Upper lobe of left lung (tissue), 6 donors: ENCODE measurements at regions not wholly inside any gene's neighbourhood (a gene's known extent, or its start where the extent isn't known, plus 50 kb on each side); places are given as distances from the start of the nearest gene placed in this dataset.
"Not testable (repeated sequence)": the region's sequence is repeated elsewhere in the genome, so short reads cannot be mapped to it uniquely, and the experiment has no call there.

Experiments
- ATAC-seq, 2 donors: fragments of 200-7000 bp; cut with Tn5 transposase; one replicate each; pipeline ENCODE4 v1.9.1; 2022; ENCODE audit warnings: mild to moderate bottlenecking in 2 of 2, moderate library complexity in 2 of 2; ENCODE audit not compliant: low FRiP score in 2 of 2
- DNase-seq, 2 donors: peaks; one replicate each; pipeline ENCODE4 v3.0.0-alpha.2; 2019 to 2020
- H3K27ac ChIP-seq, 4 donors: fragments of 200-600 bp; sonication (generic); one replicate each; pipeline ENCODE4 v1.5.1; 2016 to 2019
- H3K27me3 ChIP-seq, 4 donors: fragments of 200-600 bp; sonication (generic); one replicate each; pipeline ENCODE4 v1.5.1; 2017 to 2019
- H3K36me3 ChIP-seq, 4 donors: fragments of 200-600 bp; sonication (generic); one replicate each; pipeline ENCODE4 v1.5.1; 2016 to 2019
- H3K4me1 ChIP-seq, 4 donors: fragments of 200-600 bp; sonication (generic); one replicate each; pipeline ENCODE4 v1.5.1; 2018 to 2019
- H3K4me3 ChIP-seq, 4 donors: fragments of 200-600 bp; sonication (generic); one replicate each; pipeline ENCODE4 v1.5.1; 2017 to 2019; ENCODE audit warnings: mild to moderate bottlenecking in 2 of 4, moderate library complexity in 1 of 4
- H3K9me3 ChIP-seq, 4 donors: fragments of 200-600 bp; sonication (generic); one replicate each; pipeline ENCODE4 v1.5.1; 2018 to 2019
- EP300 ChIP-seq, 4 donors: sonication (generic); formaldehyde crosslinking; IDR thresholded peaks; one replicate each; pipeline ENCODE4 v1.5.1; 2017; ENCODE audit warnings: antibody characterized with exemption in 4 of 4, control low read depth in 2 of 4
- POLR2A ChIP-seq, 4 donors: fragments of 450-650 bp; IDR thresholded peaks; one replicate each; pipeline ENCODE4 v1.5.1; 2016 to 2017; ENCODE audit warnings: antibody characterized with exemption in 4 of 4, mild to moderate bottlenecking in 2 of 4
- POLR2AphosphoS5 ChIP-seq, 2 donors: sonication (generic); formaldehyde crosslinking; IDR thresholded peaks; one replicate each; pipeline ENCODE4 v1.5.1; 2017; ENCODE audit warnings: antibody characterized with exemption in 2 of 2
- whole genome bisulfite sequencing, 2 donors: methylation state at CpG; one replicate each; pipeline ENCODE4 v1.1.5; 2017 to 2018; 5-methylcytosine and 5-hydroxymethylcytosine counted together
- TF ChIP-seq, protein P1 (sequence below), 6 experiments: fragments of 450-650 bp in 4 of 6; fragments of 200-600 bp in 2 of 6; sonication (generic) in 2 of 6; IDR thresholded peaks; one replicate each; pipeline ENCODE4 v1.5.1; 2016 to 2019; ENCODE audit warnings: antibody characterized with exemption in 6 of 6
- donor health status: DM: no; HTN: no; CAD: no; lungs with moderate emphysema.
- donor health status: DM: no; HTN: yes; CAD: no; lungs with severe emphysema.

DNA sequence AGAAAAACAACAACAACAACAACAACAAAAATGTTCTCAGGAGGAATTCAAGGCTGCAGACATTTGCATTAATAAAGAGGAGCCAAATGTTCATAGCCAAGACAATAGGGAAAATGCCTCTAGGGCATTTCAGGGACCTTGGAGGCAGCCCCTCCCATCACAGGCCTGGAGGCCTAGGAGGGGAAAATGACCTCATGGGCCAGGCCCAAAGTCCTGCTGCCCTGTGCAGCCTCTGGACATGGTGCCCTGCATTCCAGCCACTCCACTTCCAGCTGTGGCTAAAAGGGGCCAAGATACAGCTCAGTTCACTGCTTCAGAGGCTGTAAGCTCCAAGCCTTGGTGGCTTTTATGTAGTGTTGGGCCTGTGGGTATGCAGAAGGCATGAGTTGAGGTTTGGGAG is 314.5 kb downstream of the CYRIA start:
- H3K36me3 ChIP-seq: no peaks in the 10 kb centered on the region
- peaks cover 0 to 8% (median 3%) of the 10 kb centered on the region in 4 donors for H3K9me3 ChIP-seq
- no peak for DNase-seq
- H3K4me3 ChIP-seq: no peak overlapping the region
- ATAC-seq: no peak
- no peaks in the 10 kb centered on the region for H3K4me1 ChIP-seq
- no peak overlapping the region for H3K27ac ChIP-seq
- H3K27me3 ChIP-seq: no peaks in the 10 kb centered on the region
- TF ChIP-seq POLR2AphosphoS5 (IDR thresholded peaks at IDR 0.05): no peak
- TF ChIP-seq, protein P1, sequence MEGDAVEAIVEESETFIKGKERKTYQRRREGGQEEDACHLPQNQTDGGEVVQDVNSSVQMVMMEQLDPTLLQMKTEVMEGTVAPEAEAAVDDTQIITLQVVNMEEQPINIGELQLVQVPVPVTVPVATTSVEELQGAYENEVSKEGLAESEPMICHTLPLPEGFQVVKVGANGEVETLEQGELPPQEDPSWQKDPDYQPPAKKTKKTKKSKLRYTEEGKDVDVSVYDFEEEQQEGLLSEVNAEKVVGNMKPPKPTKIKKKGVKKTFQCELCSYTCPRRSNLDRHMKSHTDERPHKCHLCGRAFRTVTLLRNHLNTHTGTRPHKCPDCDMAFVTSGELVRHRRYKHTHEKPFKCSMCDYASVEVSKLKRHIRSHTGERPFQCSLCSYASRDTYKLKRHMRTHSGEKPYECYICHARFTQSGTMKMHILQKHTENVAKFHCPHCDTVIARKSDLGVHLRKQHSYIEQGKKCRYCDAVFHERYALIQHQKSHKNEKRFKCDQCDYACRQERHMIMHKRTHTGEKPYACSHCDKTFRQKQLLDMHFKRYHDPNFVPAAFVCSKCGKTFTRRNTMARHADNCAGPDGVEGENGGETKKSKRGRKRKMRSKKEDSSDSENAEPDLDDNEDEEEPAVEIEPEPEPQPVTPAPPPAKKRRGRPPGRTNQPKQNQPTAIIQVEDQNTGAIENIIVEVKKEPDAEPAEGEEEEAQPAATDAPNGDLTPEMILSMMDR (IDR thresholded peaks at IDR 0.05): no peak
- no peak for TF ChIP-seq EP300 (IDR thresholded peaks at IDR 0.05)
- TF ChIP-seq POLR2A (IDR thresholded peaks at IDR 0.05): no peak

GRCh38 chr2:16350211-16350610 is 315.4 kb downstream of the CYRIA start:
- H3K27ac ChIP-seq: no peak overlapping the region
- WGBS, 2 donors: 64 to 69% methylated on average over 3 of the region's 3 CpGs
- no peaks in the 10 kb centered on the region for H3K27me3 ChIP-seq
- H3K9me3 ChIP-seq: peaks cover 0 to 8% (median 3%) of the 10 kb centered on the region in 4 donors
- TF ChIP-seq POLR2A (IDR thresholded peaks at IDR 0.05): no peak
- TF ChIP-seq, protein P1 (IDR thresholded peaks at IDR 0.05): no peak
- TF ChIP-seq POLR2AphosphoS5 (IDR thresholded peaks at IDR 0.05): no peak
- no peak for TF ChIP-seq EP300 (IDR thresholded peaks at IDR 0.05)
- ATAC-seq (no peak), DNase-seq (no peak)
- no peaks in the 10 kb centered on the region for H3K4me1 ChIP-seq
- no peak overlapping the region for H3K4me3 ChIP-seq
- no peaks in the 10 kb centered on the region for H3K36me3 ChIP-seq

DNA sequence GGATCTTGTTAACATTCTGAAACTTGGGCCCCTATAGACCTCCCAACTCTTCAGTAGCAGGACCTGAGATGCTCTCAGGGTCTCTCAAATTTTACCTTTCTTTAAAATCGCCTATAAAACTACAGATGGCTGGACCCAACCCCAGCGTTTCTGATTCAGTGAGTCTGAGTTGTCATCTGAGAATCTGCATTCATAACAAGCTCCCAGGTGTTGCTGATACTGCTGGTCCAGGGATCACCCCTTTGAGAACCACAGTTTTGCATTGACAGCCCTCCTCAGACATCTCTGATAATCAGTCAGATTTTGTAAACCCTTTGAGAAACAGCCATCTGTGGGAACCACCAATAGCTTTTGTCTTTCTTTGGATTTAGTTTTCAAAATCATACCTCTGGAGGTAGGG is 315.8 kb downstream of the CYRIA start:
- no peak for TF ChIP-seq POLR2AphosphoS5 (IDR thresholded peaks at IDR 0.05)
- no peak for TF ChIP-seq EP300 (IDR thresholded peaks at IDR 0.05)
- TF ChIP-seq, protein P1 (IDR thresholded peaks at IDR 0.05): no peak
- TF ChIP-seq POLR2A (IDR thresholded peaks at IDR 0.05): no peak
- DNase-seq: no peak
- H3K27me3 ChIP-seq: no peaks in the 10 kb centered on the region

GRCh38 chr2:16348821-16349515 is 316.7 kb downstream of the CYRIA start:
- DNase-seq (no peak), ATAC-seq (no peak)
- Histone ChIP-seq H3K4me3 (no peak overlapping the region), H3K36me3 (no peaks in the 10 kb centered on the region), H3K9me3 (peaks cover 0 to 8% (median 3%) of the 10 kb centered on the region in 4 donors), H3K27me3 (no peaks in the 10 kb centered on the region), H3K4me1 (no peaks in the 10 kb centered on the region), H3K27ac (no peak overlapping the region)
- WGBS, 2 donors: 56 to 58% methylated on average over 3 of the region's 3 CpGs
- TF ChIP-seq EP300 (IDR thresholded peaks at IDR 0.05) (no peak), POLR2A (IDR thresholded peaks at IDR 0.05) (no peak), POLR2AphosphoS5 (IDR thresholded peaks at IDR 0.05) (no peak)
- TF ChIP-seq, protein P1 (IDR thresholded peaks at IDR 0.05): no peak

More for the DNA sequence above, 315.8 kb downstream of the CYRIA start:
- no peaks in the 10 kb centered on the region for H3K4me1 ChIP-seq
- H3K9me3 ChIP-seq: peaks cover 0 to 8% (median 3%) of the 10 kb centered on the region in 4 donors
- no peak overlapping the region for H3K4me3 ChIP-seq
- 38 to 40% methylated on average over 2 of the region's 2 CpGs for WGBS, 2 donors
- H3K36me3 ChIP-seq: no peaks in the 10 kb centered on the region
- H3K27ac ChIP-seq: no peak overlapping the region
- ATAC-seq: no peak

GRCh38 chr2:16346671-16347070 is 319.0 kb downstream of the CYRIA start:
- H3K27ac ChIP-seq: no peak overlapping the region
- 48 to 56% methylated on average over 3 of the region's 3 CpGs for WGBS, 2 donors
- H3K36me3 ChIP-seq: no peaks in the 10 kb centered on the region
- H3K4me3 ChIP-seq: no peak overlapping the region
- TF ChIP-seq EP300 (IDR thresholded peaks at IDR 0.05): no peak
- no peak for TF ChIP-seq POLR2A (IDR thresholded peaks at IDR 0.05)
- TF ChIP-seq POLR2AphosphoS5 (IDR thresholded peaks at IDR 0.05): no peak
- TF ChIP-seq, protein P1 (IDR thresholded peaks at IDR 0.05): no peak
- ATAC-seq (no peak), DNase-seq (no peak)
- H3K4me1 ChIP-seq: no peaks in the 10 kb centered on the region
- H3K27me3 ChIP-seq: no peaks in the 10 kb centered on the region
- H3K9me3 ChIP-seq: peaks cover 0 to 7% (median 3%) of the 10 kb centered on the region in 4 donors

- DNase-seq, H3K4me1 ChIP-seq, H3K27ac ChIP-seq, H3K4me3 ChIP-seq, H3K36me3 ChIP-seq, H3K9me3 ChIP-seq, H3K27me3 ChIP-seq, ATAC-seq: not testable (repeated sequence)
- 90 to 92% methylated on average over 9 of the region's 9 CpGs for WGBS, 2 donors
These were observed 320.4 kb downstream of the CYRIA start for GRCh38 chr2:16345231-16345630.
